ENCODE measurements at regions not wholly inside any gene's neighbourhood (a gene's known extent, or its start where the extent isn't known, plus 50 kb on each side); places are given as distances from the start of the nearest gene placed in this dataset.
"Not testable (repeated sequence)": the region's sequence is repeated elsewhere in the genome, so short reads cannot be mapped to it uniquely, and the experiment has no call there.

- no peak for TF ChIP-seq EZH2phosphoT487 (IDR thresholded peaks at IDR 0.05; ENCODE audit: borderline replicate concordance, low read length)
- Histone ChIP-seq H3K79me2 (ENCODE audit: control insufficient read depth, low read length) (no peaks in the 10 kb centered on the region), H3K9me2 (replicated peaks; ENCODE audit: control insufficient read depth, low read length) (no peaks in the 10 kb centered on the region), H3K27me3 (ENCODE audit: control insufficient read depth, low read length) (no peaks in the 10 kb centered on the region), H4K20me1 (ENCODE audit: control insufficient read depth, insufficient read depth, low read depth, low read length) (no peaks in the 10 kb centered on the region), H3K9me3 (ENCODE audit: control insufficient read depth, insufficient read depth, low read length) (peaks cover 3% of the 10 kb centered on the region; the same call in 1 of the 2 replicates), H3K4me2 (ENCODE audit: low read length) (no peak overlapping the region), H3K27ac (ENCODE audit: low read depth, low read length) (no peak overlapping the region), H3K4me1 (ENCODE audit: control insufficient read depth, low read length) (no peaks in the 10 kb centered on the region), H3K36me3 (ENCODE audit: control insufficient read depth, low read length) (no peaks in the 10 kb centered on the region), H3K4me3 (ENCODE audit: low read length) (no peak overlapping the region), H3F3A (ENCODE audit: control insufficient read depth, insufficient read depth) (no peaks in the 10 kb centered on the region)
Observed at GRCh38 chr18:10100941-10101701, 187.3 kb downstream of the VAPA start.

- Histone ChIP-seq H3K4me2 (ENCODE audit: low read length) (no peak overlapping the region), H3K36me3 (ENCODE audit: control insufficient read depth, low read length) (no peaks in the 10 kb centered on the region), H3K9me2 (replicated peaks; ENCODE audit: control insufficient read depth, low read length) (no peaks in the 10 kb centered on the region), H3K9me3 (ENCODE audit: control insufficient read depth, insufficient read depth, low read length) (peaks cover 4% of the 10 kb centered on the region; the same call in 1 of the 2 replicates), H3K27ac (ENCODE audit: low read depth, low read length) (no peak overlapping the region), H3K27me3 (ENCODE audit: control insufficient read depth, low read length) (no peaks in the 10 kb centered on the region), H4K20me1 (ENCODE audit: control insufficient read depth, insufficient read depth, low read depth, low read length) (no peaks in the 10 kb centered on the region), H3F3A (ENCODE audit: control insufficient read depth, insufficient read depth) (no peaks in the 10 kb centered on the region), H3K4me1 (ENCODE audit: control insufficient read depth, low read length) (no peaks in the 10 kb centered on the region), H3K79me2 (ENCODE audit: control insufficient read depth, low read length) (no peaks in the 10 kb centered on the region), H3K4me3 (ENCODE audit: low read length) (no peak overlapping the region)
- TF ChIP-seq EZH2phosphoT487 (IDR thresholded peaks at IDR 0.05; ENCODE audit: borderline replicate concordance, low read length) (no peak), CTCF (IDR thresholded peaks at IDR 0.05; ENCODE audit: low read depth, low read length, poor library complexity, severe bottlenecking) (no peak)
Observed at GRCh38 chr18:10101729-10102128, 187.9 kb downstream of the VAPA start.

- H3K4me3 ChIP-seq (ENCODE audit: low read length); H3K79me2 ChIP-seq (ENCODE audit: control insufficient read depth, low read length); H3K9me2 ChIP-seq (replicated peaks; ENCODE audit: control insufficient read depth, low read length); H3K27me3 ChIP-seq (ENCODE audit: control insufficient read depth, low read length); H3K36me3 ChIP-seq (ENCODE audit: control insufficient read depth, low read length); H3K9me3 ChIP-seq (ENCODE audit: control insufficient read depth, insufficient read depth, low read length); H3K4me2 ChIP-seq (ENCODE audit: low read length); H3F3A ChIP-seq (ENCODE audit: control insufficient read depth, insufficient read depth); H3K27ac ChIP-seq (ENCODE audit: low read depth, low read length); H3K4me1 ChIP-seq (ENCODE audit: control insufficient read depth, low read length); H4K20me1 ChIP-seq (ENCODE audit: control insufficient read depth, insufficient read depth, low read depth, low read length): not testable (repeated sequence)
Observed at GRCh38 chr18:10105118-10105517, 191.3 kb downstream of the VAPA start.

- TF ChIP-seq EZH2phosphoT487 (IDR thresholded peaks at IDR 0.05; ENCODE audit: borderline replicate concordance, low read length) (no peak), CTCF (IDR thresholded peaks at IDR 0.05; ENCODE audit: low read depth, low read length, poor library complexity, severe bottlenecking) (no peak)
- no peak overlapping the region for H3K4me3 ChIP-seq (ENCODE audit: low read length)
- no peaks in the 10 kb centered on the region for H3K27me3 ChIP-seq (ENCODE audit: control insufficient read depth, low read length)
- no peak overlapping the region for H3K27ac ChIP-seq (ENCODE audit: low read depth, low read length)
- no peaks in the 10 kb centered on the region for H4K20me1 ChIP-seq (ENCODE audit: control insufficient read depth, insufficient read depth, low read depth, low read length)
- H3F3A ChIP-seq (ENCODE audit: control insufficient read depth, insufficient read depth), result no peaks in the 10 kb centered on the region
- no peaks in the 10 kb centered on the region for H3K9me3 ChIP-seq (ENCODE audit: control insufficient read depth, insufficient read depth, low read length)
- H3K36me3 ChIP-seq (ENCODE audit: control insufficient read depth, low read length), result no peaks in the 10 kb centered on the region
- H3K79me2 ChIP-seq (ENCODE audit: control insufficient read depth, low read length), result no peaks in the 10 kb centered on the region
- H3K4me1 ChIP-seq (ENCODE audit: control insufficient read depth, low read length), result no peaks in the 10 kb centered on the region
- no peak overlapping the region for H3K4me2 ChIP-seq (ENCODE audit: low read length)
- no peaks in the 10 kb centered on the region for H3K9me2 ChIP-seq (replicated peaks; ENCODE audit: control insufficient read depth, low read length)
Observed at GRCh38 chr18:10111191-10111590, 197.4 kb downstream of the VAPA start.
